GM12878 (cell line): ENCODE measurements at regions not wholly inside any gene's neighbourhood (a gene's known extent, or its start where the extent isn't known, plus 50 kb on each side); places are given as distances from the start of the nearest gene placed in this dataset.

Experiments used
- ATAC-seq: fragments of 200-7000 bp; cut with Tn5 transposase; 3 replicates; pipeline ENCODE4 v1.9.1; 2020; ENCODE audit warnings: mild to moderate bottlenecking, moderate library complexity
- BruUV-seq: library from RNA; stranded (reverse); fragments of 400-500 nt; replicated peaks from 2 replicates; lab custom pipeline; 2021; lab: Mats Ljungman, UMichigan
- CTCF ChIA-PET: fragments of 300-600 bp; sonication (Branson Sonifier 250); formaldehyde crosslinking; extraction: SDS; loops from one replicate; lab custom pipeline; 2021; ENCODE audit warnings: inconsistent platforms; lab: Yijun Ruan, JAX
- POLR2A ChIA-PET: fragments of 350-600 bp; formaldehyde crosslinking; extraction: SDS; loops from one replicate; lab custom pipeline; 2021; ENCODE audit warnings: inconsistent platforms; lab: Charles Lee
- RAD21 ChIA-PET: fragments of 300-600 bp; sonication (Branson Sonifier 250); formaldehyde crosslinking; loops from one replicate; lab custom pipeline; 2023; ENCODE audit warnings: antibody characterized with exemption; ENCODE audit not compliant: unreplicated experiment; lab: Charles Lee
- SMC1A ChIA-PET: fragments of 300-600 bp; sonication (Branson Sonifier 250); formaldehyde crosslinking; loops from one replicate; lab custom pipeline; 2023; ENCODE audit not compliant: unreplicated experiment, uncharacterized antibody; lab: Charles Lee
- DNase-seq: peaks from one replicate; pipeline ENCODE4 v3.0.0-alpha.2; 2011; ENCODE audit warnings: low read depth, low spot score
- FAIRE-seq: peaks from 3 replicates; lab custom pipeline; 2011; peaks lifted over from hg19 to GRCh38; lab: Jason Lieb, UNC
- H2AFZ ChIP-seq: 2 replicates; pipeline ENCODE4 v1.6.0; 2011; ENCODE audit warnings: low read depth, low read length, control low read depth; ENCODE audit not compliant: control insufficient read depth
- H3K27ac ChIP-seq: 2 replicates; pipeline ENCODE4 v1.5.1; 2011; ENCODE audit warnings: control low read depth; ENCODE audit not compliant: control insufficient read depth, insufficient read depth
- H3K27me3 ChIP-seq, 2 experiments: replicated peaks in 1 of 2; 2 replicates each; pipeline versions ENCODE4 v1.6.0 to v1.6.1; 2011; ENCODE audit warnings: low read length in 1 of 2; ENCODE audit not compliant: control insufficient read depth in 2 of 2, insufficient read depth in 2 of 2
- H3K36me3 ChIP-seq, 2 experiments: 2 replicates each; pipeline ENCODE4 v1.5.1; 2011; ENCODE audit warnings: low read length in 1 of 2; ENCODE audit not compliant: control insufficient read depth in 2 of 2, insufficient read depth in 2 of 2
- H3K4me1 ChIP-seq: 2 replicates; pipeline ENCODE4 v1.6.1; 2011; ENCODE audit warnings: mild to moderate bottlenecking, low read length, moderate library complexity, mixed read lengths; ENCODE audit not compliant: control insufficient read depth, insufficient read depth
- H3K4me2 ChIP-seq: 2 replicates; pipeline ENCODE4 v1.6.0; 2011; ENCODE audit warnings: control low read depth; ENCODE audit not compliant: control insufficient read depth, insufficient read depth
- H3K4me3 ChIP-seq: fragments of 200-600 bp; sonication (generic); 2 replicates; pipeline ENCODE4 v1.5.1; 2016
- H3K79me2 ChIP-seq: 2 replicates; pipeline ENCODE4 v1.6.0; 2011; ENCODE audit warnings: low read length; ENCODE audit not compliant: control insufficient read depth, insufficient read depth
- H3K9ac ChIP-seq: 2 replicates; pipeline ENCODE4 v1.8.0; 2011; ENCODE audit warnings: low read length, control low read depth, mixed read lengths; ENCODE audit not compliant: control insufficient read depth, insufficient read depth
- H3K9me3 ChIP-seq: replicated peaks from 3 replicates; pipeline ENCODE4 v1.5.1; 2011; ENCODE audit warnings: mild to moderate bottlenecking, low read length; ENCODE audit not compliant: control insufficient read depth, insufficient read depth
- H4K20me1 ChIP-seq: 2 replicates; pipeline ENCODE4 v1.6.0; 2011; ENCODE audit not compliant: control insufficient read depth, insufficient read depth
- BACH1 ChIP-seq: fragments of 450-650 bp; IDR thresholded peaks from 2 replicates; pipeline ENCODE4 v1.6.1; 2017; ENCODE audit warnings: mild to moderate bottlenecking, borderline replicate concordance
- BCL11A ChIP-seq: IDR thresholded peaks from 2 replicates; pipeline ENCODE4 v1.6.1; 2011; ENCODE audit warnings: low read depth, low read length
- BCLAF1 ChIP-seq: fragments of 450-650 bp; IDR thresholded peaks from 2 replicates; pipeline ENCODE4 v1.6.1; 2017; ENCODE audit warnings: antibody characterized with exemption, mild to moderate bottlenecking, moderate library complexity
- CHD1 ChIP-seq: IDR thresholded peaks from 2 replicates; pipeline ENCODE4 v1.6.1; 2012; ENCODE audit warnings: low read depth, low read length, improper control_type of control experiment
- DPF2 ChIP-seq: fragments of 450-650 bp; IDR thresholded peaks from 2 replicates; pipeline ENCODE4 v1.6.1; 2017; ENCODE audit warnings: mild to moderate bottlenecking
- EZH2 ChIP-seq: IDR thresholded peaks from 2 replicates; pipeline ENCODE4 v1.6.1; 2012; ENCODE audit warnings: low read depth, mild to moderate bottlenecking, control low read depth, inconsistent platforms, low read length, borderline replicate concordance; ENCODE audit not compliant: control insufficient read depth
- FOS ChIP-seq: IDR thresholded peaks from 3 replicates; pipeline ENCODE4 v1.6.1; 2011; ENCODE audit warnings: borderline replicate concordance; ENCODE audit not compliant: insufficient read length; ENCODE audit errors: extremely low read depth
- FOXK2 ChIP-seq: fragments of 450-650 bp; IDR thresholded peaks from 2 replicates; pipeline ENCODE4 v1.6.1; 2017; ENCODE audit warnings: mild to moderate bottlenecking, moderate library complexity
- HDAC2 ChIP-seq: fragments of 200-600 bp; sonication (generic); IDR thresholded peaks from 2 replicates; pipeline ENCODE4 v1.6.1; 2017
- MAX ChIP-seq: IDR thresholded peaks from 2 replicates; pipeline ENCODE4 v1.6.1; 2012; ENCODE audit warnings: low read depth, low read length, improper control_type of control experiment
- NBN ChIP-seq: fragments of 450-650 bp; IDR thresholded peaks from 2 replicates; pipeline ENCODE4 v1.6.1; 2016
- NKRF ChIP-seq: fragments of 450-650 bp; conservative IDR thresholded peaks from 2 replicates; pipeline ENCODE4 v1.6.1; 2017; ENCODE audit warnings: mild to moderate bottlenecking, moderate library complexity
- POLR2AphosphoS2 ChIP-seq: IDR thresholded peaks from 2 replicates; pipeline ENCODE4 v1.6.1; 2011; ENCODE audit warnings: low read depth, mild to moderate bottlenecking, low read length, improper control_type of control experiment, moderate library complexity
- RAD51 ChIP-seq: fragments of 450-650 bp; IDR thresholded peaks from 2 replicates; pipeline ENCODE4 v1.6.1; 2016; ENCODE audit warnings: moderate library complexity, mild to moderate bottlenecking, inconsistent platforms
- SPI1 ChIP-seq: IDR thresholded peaks from 2 replicates; pipeline ENCODE4 v1.6.1; 2011; ENCODE audit warnings: low read depth, mild to moderate bottlenecking, low read length, moderate library complexity, borderline replicate concordance; ENCODE audit not compliant: insufficient read depth
- SREBF2 ChIP-seq: IDR thresholded peaks from 2 replicates; pipeline ENCODE4 v1.6.1; 2012; ENCODE audit warnings: mild to moderate bottlenecking, low read length
- TAF1 ChIP-seq: IDR thresholded peaks from 2 replicates; pipeline ENCODE4 v1.6.1; 2011; ENCODE audit warnings: mild to moderate bottlenecking, low read depth, low read length, borderline replicate concordance
- TCF12 ChIP-seq: IDR thresholded peaks from 2 replicates; pipeline ENCODE4 v1.6.1; 2011; ENCODE audit warnings: low read depth, mild to moderate bottlenecking, low read length
- TCF3 ChIP-seq: IDR thresholded peaks from 2 replicates; pipeline ENCODE4 v1.6.1; 2012; ENCODE audit warnings: low read depth, mild to moderate bottlenecking, low read length, borderline replicate concordance; ENCODE audit not compliant: insufficient read depth
- ZBED1 ChIP-seq: IDR thresholded peaks from 2 replicates; pipeline ENCODE4 v1.6.1; 2016; ENCODE audit warnings: borderline replicate concordance
- ZSCAN29 ChIP-seq: fragments of 450-650 bp; IDR thresholded peaks from 2 replicates; pipeline ENCODE4 v1.6.1; 2017; ENCODE audit warnings: mild to moderate bottlenecking, moderate library complexity
- WGBS: methylation state at CpG from one replicate; pipeline ENCODE4 v1.1.6; 2016; ENCODE audit warnings: low lambda C conversion rate; ENCODE audit not compliant: insufficient replicate concordance, insufficient coverage; ENCODE audit errors: missing lambda C conversion rate; 5-methylcytosine and 5-hydroxymethylcytosine counted together
- in situ Hi-C: fragments of 300-500 bp; cut with MboI; formaldehyde crosslinking; loops from 9 replicates; pipeline ENCODE4 v1.14.3; 2018; ENCODE audit warnings: mixed read lengths
- intact Hi-C: fragments of 100-400 bp; cut with micrococcal nuclease; formaldehyde crosslinking; loops from one replicate; pipeline ENCODE4 v1.14.2; 2022; ENCODE audit not compliant: unreplicated experiment

- TF ChIP-seq BCLAF1 = no peak
- TF ChIP-seq HDAC2 = no peak
- TF ChIP-seq BCL11A = no peak
Measured at GRCh38 chr10:4186849-4187540, 402.0 kb upstream of the KLF6 start (continued).

- Histone ChIP-seq H2AFZ (no peak overlapping the region), H3K4me2 (no peak overlapping the region), H3K27ac (no peak overlapping the region), H3K79me2 (no peaks in the 10 kb centered on the region), H3K27me3 (no peaks in the 10 kb centered on the region; a peak in 1 of 4 replicates), H3K4me3 (no peak overlapping the region), H3K9me3 (no peaks in the 10 kb centered on the region), H3K9ac (no peak overlapping the region), H3K36me3 (no peaks in the 10 kb centered on the region), H3K4me1 (peaks cover 6% of the 10 kb centered on the region; the same call in 1 of the 2 replicates), H4K20me1 (no peaks in the 10 kb centered on the region)
- intact Hi-C loops = no loop called here
- ChIA-PET RAD21 (no interaction called here), SMC1A (no interaction called here), POLR2A (no interaction called here), CTCF (no interaction called here)
- 46% methylated on average over 3 of the region's 3 CpGs for WGBS
- no peak for DNase-seq
- no peak for ATAC-seq
- in situ Hi-C loops = no loop called here
- no peak for FAIRE-seq
- TF ChIP-seq DPF2 (no peak), SREBF2 (no peak), CHD1 (no peak), NBN (no peak), SPI1 (no peak), FOXK2 (no peak), MAX (no peak), ZSCAN29 (no peak), RAD51 (no peak), EZH2 (no peak), FOS (no peak), BACH1 (no peak), ZBED1 (no peak), NKRF (no peak), TCF12 (no peak), TCF3 (no peak), POLR2AphosphoS2 (no peak), TAF1 (no peak)
- no TSS peak for BruUV-seq
Measured at GRCh38 chr10:4183761-4184261, 398.8 kb upstream of the KLF6 start.
